AG10803 (cell line): ENCODE measurements at regions not wholly inside any gene's neighbourhood (a gene's known extent, or its start where the extent isn't known, plus 50 kb on each side); places are given as distances from the start of the nearest gene placed in this dataset.

Experiments
- DNase-seq: peaks from one replicate; pipeline ENCODE4 v3.0.0; 2010; ENCODE audit warnings: low read depth
- H3K4me3 ChIP-seq: 2 replicates; pipeline ENCODE4 v1.5.1; 2011; ENCODE audit warnings: mild to moderate bottlenecking, low read length, control low read depth
- TF ChIP-seq, protein P1 (sequence below): conservative IDR thresholded peaks from 2 replicates; pipeline ENCODE4 v1.5.1; 2011; ENCODE audit warnings: mild to moderate bottlenecking, low read length, control low read depth, inconsistent platforms

DNA sequence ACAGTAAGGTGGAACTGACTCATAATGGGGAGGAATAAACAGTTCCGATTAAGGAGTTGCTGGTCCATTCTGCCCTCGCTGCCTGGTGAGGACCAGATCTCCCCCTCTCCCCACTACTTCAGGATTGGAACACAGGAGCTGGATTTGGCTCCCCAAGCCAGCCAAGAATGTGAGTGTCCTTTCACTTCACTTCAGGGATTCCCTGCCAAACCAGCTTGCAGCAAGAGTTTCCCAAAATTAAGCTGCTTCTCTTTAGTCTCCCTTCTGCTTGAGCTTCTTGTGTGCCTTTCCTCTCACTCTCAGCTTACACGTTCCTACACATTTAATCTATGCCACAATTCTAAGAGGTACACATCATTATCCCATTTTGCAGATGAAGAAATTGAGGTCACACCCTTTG lies 234.1 kb downstream of the BUD13 start:
- H3K4me3 ChIP-seq = no peak overlapping the region
- TF ChIP-seq, protein P1, sequence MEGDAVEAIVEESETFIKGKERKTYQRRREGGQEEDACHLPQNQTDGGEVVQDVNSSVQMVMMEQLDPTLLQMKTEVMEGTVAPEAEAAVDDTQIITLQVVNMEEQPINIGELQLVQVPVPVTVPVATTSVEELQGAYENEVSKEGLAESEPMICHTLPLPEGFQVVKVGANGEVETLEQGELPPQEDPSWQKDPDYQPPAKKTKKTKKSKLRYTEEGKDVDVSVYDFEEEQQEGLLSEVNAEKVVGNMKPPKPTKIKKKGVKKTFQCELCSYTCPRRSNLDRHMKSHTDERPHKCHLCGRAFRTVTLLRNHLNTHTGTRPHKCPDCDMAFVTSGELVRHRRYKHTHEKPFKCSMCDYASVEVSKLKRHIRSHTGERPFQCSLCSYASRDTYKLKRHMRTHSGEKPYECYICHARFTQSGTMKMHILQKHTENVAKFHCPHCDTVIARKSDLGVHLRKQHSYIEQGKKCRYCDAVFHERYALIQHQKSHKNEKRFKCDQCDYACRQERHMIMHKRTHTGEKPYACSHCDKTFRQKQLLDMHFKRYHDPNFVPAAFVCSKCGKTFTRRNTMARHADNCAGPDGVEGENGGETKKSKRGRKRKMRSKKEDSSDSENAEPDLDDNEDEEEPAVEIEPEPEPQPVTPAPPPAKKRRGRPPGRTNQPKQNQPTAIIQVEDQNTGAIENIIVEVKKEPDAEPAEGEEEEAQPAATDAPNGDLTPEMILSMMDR = no peak
- no peak for DNase-seq

DNA sequence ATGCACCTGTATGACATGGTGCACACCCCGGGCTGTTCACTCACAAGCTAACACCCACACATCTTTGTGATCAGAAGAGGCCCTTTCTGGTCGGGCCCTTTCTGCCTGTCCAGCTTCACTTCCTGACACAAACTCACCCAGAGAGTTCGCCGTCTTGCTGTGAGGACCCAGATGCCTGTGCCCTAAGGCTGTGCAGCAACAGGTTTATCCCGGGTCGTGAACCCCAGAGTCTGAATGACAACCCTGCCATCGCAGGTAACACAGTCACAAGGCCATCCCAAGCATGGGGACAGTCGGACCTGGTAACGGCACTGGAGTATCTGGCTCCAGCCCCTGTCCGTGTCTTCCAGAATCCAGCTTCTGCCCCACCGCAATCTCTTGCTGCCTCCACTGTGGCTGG lies 235.1 kb downstream of the BUD13 start:
- H3K4me3 ChIP-seq = no peak overlapping the region
- DNase-seq = no peak
- TF ChIP-seq, protein P1 = no peak

DNA sequence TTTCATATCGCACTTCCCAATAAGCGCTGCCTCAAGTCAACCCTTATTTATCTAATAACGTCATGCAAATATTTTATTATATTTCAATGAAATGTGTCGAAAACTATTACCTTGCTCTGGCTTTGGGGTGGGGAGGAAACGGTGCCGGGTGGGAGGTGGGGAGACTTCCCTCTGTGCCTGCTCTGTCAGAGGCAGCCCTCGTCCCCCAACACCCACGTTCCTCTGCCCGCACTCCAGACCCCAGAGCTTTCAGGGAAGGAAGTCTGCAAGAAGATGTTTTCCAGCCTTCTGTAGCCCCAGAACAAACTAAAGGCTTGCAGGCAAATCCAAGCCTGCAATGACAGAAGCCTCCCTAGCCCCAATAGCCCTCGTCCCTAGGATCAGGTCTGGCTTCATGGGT lies 235.7 kb downstream of the BUD13 start:
- TF ChIP-seq, protein P1 = no peak
- H3K4me3 ChIP-seq = no peak overlapping the region
- DNase-seq = no peak

DNA sequence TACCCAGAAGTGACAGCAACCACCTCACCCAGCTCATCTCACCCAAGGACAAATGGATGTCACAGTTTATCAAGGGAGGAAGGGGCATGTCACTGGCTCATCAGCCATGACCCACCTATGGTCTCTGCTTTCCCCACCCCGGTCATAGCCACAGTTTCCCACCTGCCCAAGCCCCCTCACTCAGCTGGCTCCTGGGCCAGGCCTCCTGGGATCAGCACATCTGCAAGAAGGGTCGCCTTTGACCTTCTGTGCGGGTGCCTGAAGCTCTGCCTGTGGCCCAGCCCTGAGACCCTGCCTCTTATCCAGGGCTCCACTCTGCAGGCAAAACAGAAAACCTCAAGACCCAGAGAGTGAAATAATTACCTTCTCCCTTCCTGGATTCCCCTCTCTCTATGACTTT lies 236.4 kb downstream of the BUD13 start:
- DNase-seq = no peak
- TF ChIP-seq, protein P1 = no peak
- H3K4me3 ChIP-seq = no peak overlapping the region

DNA sequence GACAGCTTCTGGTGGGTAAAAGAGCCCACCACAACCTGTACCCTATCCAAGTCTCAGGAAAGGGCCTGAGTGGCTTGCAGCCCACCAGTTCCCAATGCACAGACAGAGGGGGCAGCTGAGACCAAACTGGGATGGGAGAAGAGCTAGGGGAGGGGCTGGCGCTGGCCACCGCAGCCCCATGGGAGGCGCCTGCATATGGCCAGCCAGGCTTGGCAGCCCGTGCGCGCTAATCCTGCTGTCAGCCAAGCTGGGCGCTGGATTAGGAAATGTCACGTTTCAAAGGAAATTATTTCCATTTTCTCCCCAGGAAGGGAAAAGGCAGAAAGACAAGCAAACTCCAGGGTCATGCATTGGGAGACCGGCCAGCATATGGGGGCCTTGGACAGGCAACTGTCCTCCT lies 236.8 kb downstream of the BUD13 start:
- TF ChIP-seq, protein P1 = no peak
- no peak for DNase-seq
- no peak overlapping the region for H3K4me3 ChIP-seq

DNA sequence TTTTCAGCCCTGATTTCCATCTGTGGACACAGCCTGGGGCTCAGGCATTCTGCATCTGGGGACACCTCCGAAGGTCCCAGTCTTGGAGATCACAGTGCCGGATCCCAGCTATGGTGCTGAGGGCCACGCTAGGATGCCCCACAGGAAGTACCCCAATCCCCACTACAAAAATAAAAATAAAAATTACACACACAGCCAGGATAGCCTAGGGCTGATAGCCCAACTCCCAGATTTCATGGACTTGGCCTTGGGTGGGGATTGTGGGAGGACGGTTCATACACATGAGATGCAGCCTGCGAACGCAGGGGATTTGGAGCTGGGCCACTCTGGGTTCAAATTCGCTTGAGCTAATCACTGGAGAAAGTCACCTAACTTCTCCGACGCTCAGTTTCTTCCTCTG lies 237.7 kb downstream of the BUD13 start:
- H3K4me3 ChIP-seq = no peak overlapping the region
- TF ChIP-seq, protein P1 = no peak
- no peak for DNase-seq

DNA sequence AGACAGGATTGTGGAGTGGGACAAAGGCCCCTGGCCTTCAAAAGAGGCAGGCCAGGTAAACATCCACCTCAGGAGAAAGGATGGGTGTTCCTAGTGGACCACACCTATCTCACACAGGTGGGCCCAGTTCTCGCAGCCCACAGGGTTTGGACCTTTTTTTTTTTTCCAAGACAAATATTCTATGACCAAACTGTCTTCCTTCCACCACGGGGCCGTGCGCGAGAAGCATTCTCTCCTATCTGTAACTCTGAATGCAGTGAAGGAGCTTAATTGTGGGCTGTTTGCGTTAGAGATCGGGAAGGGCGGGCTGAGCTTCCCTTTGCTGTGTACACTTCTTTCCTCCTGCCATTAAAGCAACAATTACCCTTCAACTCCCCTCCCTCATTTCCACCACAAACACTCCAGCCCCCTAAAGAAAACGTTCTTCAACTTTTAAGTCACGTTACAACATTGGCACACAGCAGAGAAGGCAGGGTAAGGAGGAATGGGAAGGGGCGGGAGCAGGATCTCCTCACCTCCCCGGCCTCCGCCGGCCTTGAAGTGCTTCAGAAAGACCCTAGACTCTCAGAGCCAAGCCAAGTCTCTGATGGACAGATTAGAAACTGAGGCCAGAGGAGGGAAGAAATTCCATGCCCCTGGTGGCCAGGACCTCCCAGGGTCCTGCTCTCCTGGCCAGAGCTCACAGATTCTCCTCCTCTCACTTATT lies 238.4 kb downstream of the BUD13 start:
- DNase-seq = no peak
- no peak overlapping the region for H3K4me3 ChIP-seq
- TF ChIP-seq, protein P1 = no peak
